Activated T-helper 1 cell treated with anti-CD3 and anti-CD28 coated beads, Interleukin-12 subunit alpha, Interleukin-12 subunit beta, Interleukin-2, Interleukin-4 antibody, amounts not matched to agents 30 ng/mL and 10 ng/mL and 1 ng/mL, durations not matched to agents 14 hours and 24 hours and 36 hours (primary cell): ENCODE measurements at regions not wholly inside any gene's neighbourhood (a gene's known extent, or its start where the extent isn't known, plus 50 kb on each side); places are given as distances from the start of the nearest gene placed in this dataset.
"Not testable (repeated sequence)": the region's sequence is repeated elsewhere in the genome, so short reads cannot be mapped to it uniquely, and the experiment has no call there.

Experiments
- DNase-seq: peaks from one replicate; pipeline ENCODE4 v3.0.0; 2021; ENCODE audit warnings: low spot score
- H3K27ac Mint-ChIP-seq: one replicate; pipeline ENCODE4 v1.8.0; 2021; ENCODE audit warnings: mild to moderate bottlenecking, mixed read lengths
- H3K27me3 Mint-ChIP-seq: one replicate; pipeline ENCODE4 v1.8.0; 2022; ENCODE audit warnings: mild to moderate bottlenecking, moderate library complexity, mixed read lengths; ENCODE audit not compliant: insufficient read depth
- H3K36me3 Mint-ChIP-seq: one replicate; pipeline ENCODE4 v1.8.0; 2021; ENCODE audit warnings: low read depth, mixed read lengths
- H3K4me1 Mint-ChIP-seq: one replicate; pipeline ENCODE4 v1.8.0; 2021; ENCODE audit warnings: low read depth, mixed read lengths
- H3K4me3 Mint-ChIP-seq: one replicate; pipeline ENCODE4 v1.8.0; 2021; ENCODE audit warnings: mild to moderate bottlenecking, moderate library complexity, mixed read lengths
- H3K9me3 Mint-ChIP-seq: one replicate; pipeline ENCODE4 v1.8.0; 2021; ENCODE audit warnings: mixed read lengths
- intact Hi-C: fragments of 100-400 bp; cut with micrococcal nuclease; formaldehyde crosslinking; loops from one replicate; pipeline ENCODE4 v1.15.1; 2024

DNA sequence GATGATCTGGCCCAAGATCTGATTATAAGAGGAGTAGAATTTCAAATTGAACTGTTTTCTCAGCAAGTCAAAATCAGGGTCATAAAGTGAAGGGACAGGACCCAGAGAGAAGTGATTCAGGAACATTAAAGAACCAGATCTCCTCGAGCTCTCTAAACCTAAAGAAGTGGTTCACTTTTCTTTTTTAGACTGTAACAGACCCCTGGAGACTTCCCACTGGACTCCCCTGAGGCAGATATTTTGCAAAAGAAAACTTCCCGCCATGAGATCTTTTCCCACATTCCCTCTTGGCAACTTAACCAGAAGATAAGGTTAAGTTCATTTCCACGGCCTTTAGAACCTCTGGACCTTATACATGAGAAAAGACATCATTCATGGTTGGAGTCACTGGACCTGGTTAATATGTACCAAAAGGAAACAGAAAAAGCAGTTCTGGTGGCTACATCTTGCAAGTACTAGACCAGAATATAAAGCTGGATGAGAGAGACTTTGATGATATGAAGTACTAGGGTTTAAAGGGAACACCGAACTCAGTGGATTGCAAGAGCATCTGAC, 1061.4 kb downstream of the MRPL39 start:
- no peaks in the 10 kb centered on the region for H3K36me3 Mint-ChIP-seq
- no peak for DNase-seq
- no peak overlapping the region for H3K27ac Mint-ChIP-seq
- H3K4me1 Mint-ChIP-seq: no peaks in the 10 kb centered on the region
- intact Hi-C loops: no loop called here
- no peaks in the 10 kb centered on the region for H3K9me3 Mint-ChIP-seq
- no peaks in the 10 kb centered on the region for H3K27me3 Mint-ChIP-seq
- no peak overlapping the region for H3K4me3 Mint-ChIP-seq

DNA sequence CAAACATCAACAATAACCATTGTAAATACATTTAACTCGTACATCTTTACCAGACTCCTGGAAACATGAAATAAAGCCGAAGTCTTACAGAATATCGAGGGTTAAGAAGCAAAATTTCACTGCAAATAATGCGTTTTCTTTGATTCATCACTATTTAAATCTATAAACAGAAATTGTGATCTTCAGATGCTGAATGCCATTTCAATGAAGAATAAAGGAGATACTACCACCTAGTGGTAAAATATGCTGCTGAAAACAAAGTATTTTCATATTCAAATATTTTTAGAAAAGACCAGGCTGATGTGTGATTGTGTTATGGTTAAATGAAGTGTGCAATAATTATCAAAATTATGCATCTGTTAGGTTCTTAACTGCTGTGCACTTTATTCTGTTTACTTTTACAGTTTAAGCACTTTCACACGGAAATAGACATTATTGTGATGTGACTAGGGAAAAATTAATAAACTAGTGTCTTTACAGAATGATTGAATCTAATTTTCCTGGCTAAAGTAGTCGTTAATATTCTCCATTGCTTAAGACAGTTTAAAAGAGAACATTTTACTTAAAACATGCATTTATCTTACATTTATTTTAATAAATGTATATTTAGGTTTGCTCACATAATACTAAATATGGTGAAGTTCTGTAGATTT, 1093.1 kb downstream of the MRPL39 start:
- no peak overlapping the region for H3K4me3 Mint-ChIP-seq
- no peaks in the 10 kb centered on the region for H3K27me3 Mint-ChIP-seq
- H3K4me1 Mint-ChIP-seq: no peaks in the 10 kb centered on the region
- DNase-seq: no peak
- no peak overlapping the region for H3K27ac Mint-ChIP-seq
- H3K36me3 Mint-ChIP-seq: no peaks in the 10 kb centered on the region
- intact Hi-C loops: loop anchor here (1.0 to 10.0 kb wide), 3 partner anchors 99 to 873 kb away; no protein-coding TSS in a partner anchor
- H3K9me3 Mint-ChIP-seq: no peaks in the 10 kb centered on the region

DNA sequence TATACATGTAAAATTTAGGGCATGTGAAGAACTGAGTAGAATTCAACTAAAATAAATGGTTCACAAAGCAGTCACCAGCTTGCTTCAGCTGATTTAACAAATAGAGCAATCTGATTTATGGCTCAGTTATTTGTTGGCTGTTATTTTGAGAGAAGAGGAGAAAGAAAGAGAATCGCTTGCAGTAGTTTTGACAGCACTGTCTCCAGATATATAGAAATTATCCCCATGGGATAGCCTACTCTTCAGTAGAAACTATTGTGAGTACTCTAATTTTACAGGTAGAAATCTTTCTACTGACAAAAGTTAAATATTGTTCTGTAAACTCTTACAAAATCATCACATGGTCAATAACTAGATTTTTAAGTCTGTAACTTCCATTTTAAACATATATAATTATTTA, 1098.2 kb downstream of the MRPL39 start:
- H3K4me3 Mint-ChIP-seq: no peak overlapping the region
- no peaks in the 10 kb centered on the region for H3K4me1 Mint-ChIP-seq
- no peak overlapping the region for H3K27ac Mint-ChIP-seq
- no peaks in the 10 kb centered on the region for H3K9me3 Mint-ChIP-seq
- peaks cover 1% of the 10 kb centered on the region for H3K27me3 Mint-ChIP-seq
- H3K36me3 Mint-ChIP-seq: no peaks in the 10 kb centered on the region
- no peak for DNase-seq
- intact Hi-C loops: no loop called here

DNA sequence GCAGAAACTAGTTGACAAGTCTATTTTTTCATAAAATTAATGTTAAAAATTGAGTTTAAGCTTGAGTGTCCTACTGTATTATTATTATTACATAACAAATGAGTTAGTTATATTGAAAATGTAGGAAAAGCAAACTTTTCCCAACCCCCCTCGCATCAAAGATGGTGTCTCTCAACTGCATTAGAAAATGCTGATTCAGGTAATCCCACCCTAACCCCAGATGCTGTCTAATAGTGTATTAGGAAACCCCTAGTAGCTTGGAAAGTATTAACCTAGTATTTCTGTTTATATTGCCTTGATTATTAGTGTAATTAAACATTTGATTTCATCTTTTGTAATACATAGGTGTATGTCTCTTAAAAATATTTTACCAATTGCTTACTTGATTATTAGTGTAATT, 1120.3 kb downstream of the MRPL39 start:
- no peak for DNase-seq
- H3K9me3 Mint-ChIP-seq: no peaks in the 10 kb centered on the region
- intact Hi-C loops: no loop called here
- no peak overlapping the region for H3K4me3 Mint-ChIP-seq
- no peaks in the 10 kb centered on the region for H3K27me3 Mint-ChIP-seq
- H3K4me1 Mint-ChIP-seq: no peaks in the 10 kb centered on the region
- H3K36me3 Mint-ChIP-seq: no peaks in the 10 kb centered on the region
- no peak overlapping the region for H3K27ac Mint-ChIP-seq

DNA sequence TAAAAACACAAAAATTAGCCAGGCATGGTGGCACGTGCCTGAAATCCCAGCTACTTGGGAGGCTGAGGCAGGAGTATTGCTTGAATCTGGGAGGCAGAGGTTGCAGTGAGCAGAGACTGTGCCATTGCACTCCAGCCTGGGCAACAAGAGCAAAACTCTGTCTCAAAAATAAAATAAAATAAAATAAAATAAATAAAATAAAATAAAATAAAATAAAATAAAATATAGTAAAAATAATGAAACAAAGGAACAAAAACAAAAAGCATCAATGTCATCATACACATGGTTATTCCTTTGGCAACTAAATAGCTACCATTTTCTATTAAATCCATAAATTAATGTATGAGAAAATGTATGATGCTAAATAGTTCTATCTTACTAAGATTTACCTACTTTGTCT, 1123.9 kb downstream of the MRPL39 start:
- H3K4me1 Mint-ChIP-seq, intact Hi-C loops, H3K9me3 Mint-ChIP-seq, H3K27ac Mint-ChIP-seq, H3K4me3 Mint-ChIP-seq, H3K27me3 Mint-ChIP-seq, DNase-seq, H3K36me3 Mint-ChIP-seq: not testable (repeated sequence)

DNA sequence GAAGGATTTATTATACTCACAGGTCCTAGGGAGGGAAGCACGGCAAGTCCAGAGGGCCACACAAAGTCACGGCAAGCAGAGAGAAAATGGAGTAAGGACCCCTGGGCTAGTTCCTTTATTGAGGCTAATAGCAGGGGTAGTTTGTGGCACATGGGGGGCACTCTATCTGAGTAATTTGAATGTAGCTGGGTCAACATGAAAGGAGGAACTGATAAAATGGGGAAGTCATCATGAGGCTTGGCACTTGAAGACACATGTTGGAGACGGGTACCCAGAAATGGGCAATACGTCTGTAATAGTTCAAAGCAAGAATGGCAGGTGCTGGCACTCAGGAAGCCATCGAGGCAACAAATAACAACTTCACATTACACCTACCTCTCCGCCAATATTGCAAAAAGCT, 1136.4 kb downstream of the MRPL39 start:
- no peak for DNase-seq
- Mint-ChIP-seq H3K27ac (no peak overlapping the region), H3K27me3 (no peaks in the 10 kb centered on the region), H3K4me3 (no peak overlapping the region), H3K9me3 (no peaks in the 10 kb centered on the region), H3K4me1 (no peaks in the 10 kb centered on the region), H3K36me3 (no peaks in the 10 kb centered on the region)
- intact Hi-C loops: no loop called here

DNA sequence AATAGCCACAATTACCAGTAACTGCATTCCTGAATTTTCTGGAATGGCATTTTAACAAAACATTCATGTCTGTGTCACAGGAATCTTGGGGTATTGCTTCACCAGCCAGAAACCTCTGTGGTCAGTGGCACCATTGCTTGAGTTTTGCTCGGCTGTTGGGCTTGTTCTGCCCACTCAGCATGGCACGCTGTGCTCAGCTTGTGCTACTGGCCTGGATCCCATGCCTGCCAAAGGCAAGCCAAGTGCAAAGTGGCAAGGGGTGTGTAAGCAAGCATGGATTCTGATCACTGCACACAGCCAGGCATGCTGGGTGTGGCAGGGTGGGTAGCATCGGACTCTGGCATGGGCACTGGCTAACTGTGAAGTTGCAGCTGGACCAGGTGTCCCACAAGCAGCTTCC, 1150.9 kb downstream of the MRPL39 start:
- no peak overlapping the region for H3K27ac Mint-ChIP-seq
- intact Hi-C loops: no loop called here
- H3K27me3 Mint-ChIP-seq: no peaks in the 10 kb centered on the region
- H3K36me3 Mint-ChIP-seq: no peaks in the 10 kb centered on the region
- H3K4me1 Mint-ChIP-seq: no peaks in the 10 kb centered on the region
- H3K4me3 Mint-ChIP-seq: no peak overlapping the region
- no peaks in the 10 kb centered on the region for H3K9me3 Mint-ChIP-seq
- DNase-seq: no peak

DNA sequence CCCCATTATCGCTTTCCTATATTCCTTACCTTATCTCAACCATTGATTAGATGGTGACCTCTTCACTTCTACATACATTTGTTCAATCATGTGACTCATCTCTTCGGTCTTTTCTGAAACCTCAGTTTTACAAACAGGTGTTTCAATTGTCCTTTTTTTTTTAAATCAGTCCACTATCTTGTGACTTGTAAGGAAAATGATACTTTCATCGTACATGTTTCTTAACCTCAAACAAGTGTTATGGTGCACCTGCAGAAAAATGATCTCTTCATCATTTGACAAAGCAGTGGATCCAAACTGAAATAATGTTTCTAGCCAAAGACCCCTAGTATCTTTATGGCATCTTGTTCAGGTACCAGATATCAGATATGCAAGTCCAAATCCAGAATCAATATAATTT, 1157.2 kb downstream of the MRPL39 start:
- Mint-ChIP-seq H3K4me1 (no peaks in the 10 kb centered on the region), H3K4me3 (no peak overlapping the region), H3K9me3 (no peaks in the 10 kb centered on the region), H3K27ac (no peak overlapping the region), H3K36me3 (peaks cover 5% of the 10 kb centered on the region), H3K27me3 (no peaks in the 10 kb centered on the region)
- no peak for DNase-seq
- intact Hi-C loops: no loop called here

DNA sequence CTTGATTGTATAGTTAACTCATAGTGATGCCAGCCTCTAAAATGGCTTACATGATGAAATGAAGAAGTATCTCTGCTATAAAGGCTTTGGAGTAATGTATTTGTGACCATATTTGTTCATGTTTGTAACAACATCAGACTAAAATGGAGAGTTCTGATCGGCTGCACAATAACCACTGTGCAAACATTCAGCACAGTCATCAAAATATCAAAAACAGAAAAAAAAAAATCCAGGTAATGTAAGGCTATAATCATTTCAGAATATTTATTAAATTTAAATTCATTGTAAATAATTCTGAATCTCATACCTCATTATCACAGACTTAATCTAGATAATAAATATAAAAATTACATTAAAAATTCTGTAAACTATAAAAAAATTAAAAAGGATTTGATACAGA, 1161.8 kb downstream of the MRPL39 start:
- H3K9me3 Mint-ChIP-seq: peaks cover 3% of the 10 kb centered on the region
- H3K4me3 Mint-ChIP-seq: no peak overlapping the region
- no peaks in the 10 kb centered on the region for H3K27me3 Mint-ChIP-seq
- H3K27ac Mint-ChIP-seq: no peak overlapping the region
- H3K4me1 Mint-ChIP-seq: no peaks in the 10 kb centered on the region
- no peak for DNase-seq
- intact Hi-C loops: no loop called here
- H3K36me3 Mint-ChIP-seq: peaks cover 19% of the 10 kb centered on the region

DNA sequence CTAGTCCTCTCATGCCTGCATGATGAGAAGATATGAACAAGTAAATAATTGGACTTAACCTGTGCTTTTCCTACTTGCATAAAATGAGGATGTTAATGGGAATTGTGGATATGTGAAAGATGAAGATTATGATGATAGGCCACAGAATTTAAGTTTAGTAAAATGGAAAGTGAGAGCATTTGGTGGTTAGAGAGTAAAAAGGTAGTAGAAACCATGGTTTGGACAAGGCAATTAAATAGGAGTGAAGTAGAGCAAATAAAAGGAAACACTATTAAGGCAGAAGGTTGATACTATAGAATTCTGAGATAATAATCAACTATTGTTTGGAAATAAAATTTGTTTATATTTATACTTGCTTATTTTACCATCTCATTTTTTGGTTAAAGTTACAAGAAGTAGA, 1162.5 kb downstream of the MRPL39 start:
- DNase-seq: no peak
- H3K36me3 Mint-ChIP-seq: peaks cover 22% of the 10 kb centered on the region
- peaks cover 3% of the 10 kb centered on the region for H3K9me3 Mint-ChIP-seq
- H3K27me3 Mint-ChIP-seq: no peaks in the 10 kb centered on the region
- intact Hi-C loops: no loop called here
- no peaks in the 10 kb centered on the region for H3K4me1 Mint-ChIP-seq
- no peak overlapping the region for H3K27ac Mint-ChIP-seq
- H3K4me3 Mint-ChIP-seq: no peak overlapping the region

DNA sequence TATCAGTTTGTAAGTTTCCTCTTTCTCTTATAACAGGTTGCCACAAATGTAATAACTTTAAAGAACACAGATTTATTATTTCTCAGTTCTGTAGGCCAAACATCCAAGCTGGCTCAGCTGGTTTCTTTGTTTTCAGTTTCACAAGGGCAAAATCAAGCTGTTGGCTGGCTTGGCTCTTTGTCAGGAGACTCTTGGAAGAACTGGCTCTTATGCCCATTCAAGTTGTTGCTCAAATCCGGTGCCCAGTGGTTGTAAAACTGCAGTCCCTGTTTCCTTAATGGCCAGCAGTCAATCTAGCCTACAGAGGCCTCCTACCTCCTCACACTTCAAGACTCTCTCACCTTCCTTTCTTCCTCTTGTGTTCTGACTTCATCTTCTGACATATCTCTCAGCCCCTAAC, 1171.0 kb downstream of the MRPL39 start:
- no peak for DNase-seq
- Mint-ChIP-seq H3K27ac (no peak overlapping the region), H3K9me3 (peaks cover 7% of the 10 kb centered on the region), H3K4me1 (no peaks in the 10 kb centered on the region), H3K36me3 (peaks cover 11% of the 10 kb centered on the region), H3K4me3 (no peak overlapping the region), H3K27me3 (no peaks in the 10 kb centered on the region)
- intact Hi-C loops: no loop called here

DNA sequence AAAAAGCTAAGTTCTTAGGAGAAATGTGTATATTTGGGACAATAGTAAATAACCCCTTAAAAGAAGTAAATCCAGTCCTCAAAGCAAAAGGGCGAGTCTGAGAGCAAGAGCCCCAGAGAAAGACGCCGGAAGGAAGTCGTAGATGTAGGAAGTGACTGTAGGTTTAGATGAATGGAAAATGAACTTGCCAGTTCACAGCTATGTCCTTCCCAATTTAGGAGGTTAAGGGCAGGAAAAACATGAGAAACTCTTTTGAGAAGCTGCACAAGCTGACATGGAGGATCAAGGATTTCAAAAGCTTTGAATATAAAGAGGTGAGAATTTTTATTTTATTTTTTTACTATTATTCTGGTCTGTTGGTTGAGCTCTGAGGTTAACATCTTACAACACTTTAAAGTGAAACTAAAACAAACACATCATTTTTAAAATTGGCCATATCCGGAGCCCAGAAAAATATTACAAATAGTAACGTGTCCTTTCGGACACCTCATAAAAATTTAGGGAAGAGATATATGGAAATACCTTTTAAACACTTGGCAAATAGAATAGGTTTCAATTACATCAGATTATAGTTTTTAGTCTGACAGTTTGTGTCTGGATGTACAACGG, 1178.6 kb downstream of the MRPL39 start:
- peaks cover 22% of the 10 kb centered on the region for H3K4me1 Mint-ChIP-seq

DNA sequence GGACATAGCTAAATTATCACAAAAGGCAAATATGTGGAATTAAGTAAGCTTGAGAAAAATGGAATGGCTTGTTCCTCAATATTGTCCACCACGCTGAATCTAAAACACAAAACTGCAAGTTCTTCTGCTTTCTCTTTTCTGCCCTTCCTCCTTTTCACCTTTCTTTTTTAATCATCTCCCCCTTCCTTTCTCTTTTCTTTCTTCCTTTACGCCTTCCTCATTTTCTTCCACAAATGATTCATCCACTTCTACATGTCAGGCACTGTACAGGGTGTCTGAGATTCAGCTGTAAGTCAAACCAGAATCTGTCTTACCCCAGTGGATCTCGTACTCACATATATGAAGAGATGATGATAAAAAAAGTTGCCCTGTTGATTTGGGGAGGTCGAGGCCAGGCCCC, 1182.5 kb downstream of the MRPL39 start:
- H3K36me3 Mint-ChIP-seq: no peaks in the 10 kb centered on the region
- H3K27ac Mint-ChIP-seq: no peak overlapping the region
- H3K4me1 Mint-ChIP-seq: peaks cover 11% of the 10 kb centered on the region
- H3K9me3 Mint-ChIP-seq: peaks cover 2% of the 10 kb centered on the region
- H3K4me3 Mint-ChIP-seq: no peak overlapping the region
- peaks cover 5% of the 10 kb centered on the region for H3K27me3 Mint-ChIP-seq
- no peak for DNase-seq
- intact Hi-C loops: loop anchor here (5.0 kb wide), 2 partner anchors 973 to 1308 kb away; partner anchors contain the start of genes ATP5PF and GABPA

More for the DNA sequence above, 1178.6 kb downstream of the MRPL39 start:
- H3K4me3 Mint-ChIP-seq: peak overlapping the region; percentile 90
- peak overlapping the region; percentile 88 for H3K27ac Mint-ChIP-seq
- H3K9me3 Mint-ChIP-seq: no peaks in the 10 kb centered on the region
- intact Hi-C loops: loop anchor here (5.0 kb wide), 2 partner anchors 969 to 1304 kb away; partner anchors contain the start of genes ATP5PF and GABPA
- no peaks in the 10 kb centered on the region for H3K36me3 Mint-ChIP-seq
- no peaks in the 10 kb centered on the region for H3K27me3 Mint-ChIP-seq
- DNase-seq: peak; percentile 2
